Right lung (tissue), 2 donors: ENCODE measurements at regions not wholly inside any gene's neighbourhood (a gene's known extent, or its start where the extent isn't known, plus 50 kb on each side); places are given as distances from the start of the nearest gene placed in this dataset.

ENCODE experiments used
- DNase-seq, 2 donors: peaks; one replicate each; pipeline ENCODE4 v3.0.0-alpha.2; 2013

DNA sequence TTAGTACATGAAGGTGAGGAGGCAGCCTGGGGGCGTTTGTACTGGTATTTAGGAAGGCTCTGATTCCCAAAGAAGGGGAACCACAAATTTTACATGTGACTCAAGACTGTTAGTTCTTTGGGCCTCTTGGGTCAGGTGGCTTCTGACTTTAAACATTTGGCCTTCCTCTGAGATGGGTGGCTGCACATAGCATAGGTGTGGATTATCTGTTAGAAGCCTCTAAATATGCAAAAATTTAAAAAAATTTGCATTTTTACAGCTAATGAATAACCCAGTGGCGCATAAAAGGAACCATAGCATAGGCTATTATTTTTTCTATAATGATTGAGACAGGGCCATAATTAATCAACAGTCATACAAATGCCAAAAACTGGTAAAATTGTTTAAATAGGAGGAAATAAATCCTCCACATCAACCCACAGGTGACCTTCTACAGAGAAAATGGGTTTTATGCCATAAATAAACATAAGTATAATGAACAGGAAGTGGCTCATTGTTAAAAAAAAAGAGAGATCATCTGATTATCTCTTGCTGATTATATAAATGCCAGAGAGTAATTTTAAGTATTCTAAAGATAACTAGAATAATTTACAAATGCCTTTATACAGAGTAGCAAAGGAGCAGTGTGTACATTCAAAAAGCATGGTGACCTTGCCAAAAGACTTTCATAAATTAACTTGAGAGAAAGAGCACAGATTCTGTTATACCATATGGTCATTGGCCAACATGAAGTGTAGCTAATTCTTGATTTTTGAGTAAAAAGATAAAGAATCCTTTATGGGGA is 284.2 kb upstream of the ATP2B1 start:
- DNase-seq = no peak

GRCh38 chr12:89991807-89992590 is 283.4 kb upstream of the ATP2B1 start:
- DNase-seq = no peak

DNA sequence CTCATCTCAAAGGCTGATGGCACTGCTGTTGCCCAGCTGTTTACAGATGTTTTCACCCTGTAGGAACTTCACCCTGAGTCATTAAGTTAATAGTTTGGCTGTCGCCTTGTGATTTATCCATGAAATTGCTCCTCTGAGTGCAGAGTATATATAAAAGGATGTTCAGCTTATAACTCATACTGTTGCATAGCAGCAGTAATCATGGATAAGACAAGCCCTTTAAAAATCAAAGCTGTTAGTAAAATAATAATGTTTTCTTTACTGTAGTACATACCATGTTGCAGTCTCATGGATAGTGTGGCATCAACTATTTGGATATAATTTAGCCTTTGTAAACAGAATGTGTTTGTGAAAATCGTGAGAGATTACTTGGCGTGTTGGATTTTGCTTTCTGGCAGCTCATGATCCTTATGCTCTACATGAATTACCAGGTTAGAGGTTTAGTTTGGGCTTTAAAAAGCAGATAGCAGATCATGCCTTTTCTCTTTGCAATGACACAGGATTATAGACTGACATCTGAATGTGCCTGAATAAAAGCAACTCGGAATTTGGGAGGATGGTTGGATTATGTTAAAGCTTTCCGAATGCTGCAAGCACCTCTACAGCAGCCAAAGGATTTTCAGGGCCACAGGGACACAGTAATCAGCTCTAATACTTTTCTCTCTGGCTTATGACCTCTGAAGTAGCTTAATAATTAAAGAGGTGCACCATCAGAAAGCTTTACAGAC is 279.7 kb upstream of the ATP2B1 start:
- no peak for DNase-seq

DNA sequence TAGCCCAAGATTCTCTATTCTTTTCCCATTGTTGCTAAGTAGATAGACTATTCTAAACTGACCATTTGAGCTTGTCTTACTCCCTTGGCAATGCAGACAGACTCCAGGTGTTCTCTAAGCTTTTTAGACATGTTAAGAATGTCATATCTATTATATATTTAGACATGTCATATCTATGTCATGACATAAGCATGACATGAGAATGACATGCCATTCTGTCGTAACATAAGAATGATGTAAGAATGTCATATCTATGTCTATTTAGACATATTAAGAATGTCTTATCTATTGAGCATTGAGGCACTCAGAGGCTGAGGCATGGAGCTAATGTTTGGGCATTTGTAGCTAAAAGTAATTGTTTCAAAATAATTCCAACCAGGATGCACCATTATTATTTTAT is 277.3 kb upstream of the ATP2B1 start:
- DNase-seq = no peak

- DNase-seq = no peak
These were observed 276.2 kb upstream of the ATP2B1 start for GRCh38 chr12:89984846-89985245.

DNA sequence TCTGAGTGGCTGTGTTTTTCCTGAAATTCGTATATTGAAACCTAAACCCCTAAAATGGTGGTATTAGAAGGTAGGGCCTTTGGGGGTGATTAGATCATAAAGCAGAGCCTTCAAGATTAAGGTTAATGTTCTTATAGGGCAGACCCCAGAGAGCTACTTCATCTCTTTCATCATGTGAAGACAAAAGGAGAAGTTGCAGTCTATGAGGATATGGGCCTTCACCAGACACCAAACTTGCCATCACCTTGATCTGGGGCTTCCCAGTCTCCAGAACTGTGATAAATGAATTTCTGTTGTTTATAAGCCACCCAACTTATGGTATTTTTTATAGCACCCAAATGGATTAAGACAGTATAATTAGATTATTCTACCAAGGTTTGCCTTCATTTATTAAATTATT is 275.0 kb upstream of the ATP2B1 start:
- DNase-seq = no peak

DNA sequence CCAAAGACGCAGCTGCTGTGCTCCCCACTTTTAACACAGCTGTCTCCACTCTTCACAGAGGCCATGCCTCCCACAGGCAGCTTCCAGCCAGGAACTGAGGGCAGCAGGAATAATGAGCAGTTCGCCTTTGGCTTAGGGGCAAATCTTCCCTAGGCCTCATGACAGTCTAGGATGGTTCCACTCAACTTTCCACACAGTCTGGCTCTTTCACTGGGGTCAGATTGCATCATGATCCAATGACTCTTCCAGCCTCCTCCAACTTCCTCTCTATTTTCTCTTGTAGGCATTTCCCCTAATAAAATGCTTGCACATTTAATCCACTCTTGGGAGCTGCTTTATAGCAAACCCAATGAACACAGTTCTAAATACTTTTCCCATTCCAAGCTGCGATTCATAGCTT is 271.6 kb upstream of the ATP2B1 start:
- no peak for DNase-seq

DNA sequence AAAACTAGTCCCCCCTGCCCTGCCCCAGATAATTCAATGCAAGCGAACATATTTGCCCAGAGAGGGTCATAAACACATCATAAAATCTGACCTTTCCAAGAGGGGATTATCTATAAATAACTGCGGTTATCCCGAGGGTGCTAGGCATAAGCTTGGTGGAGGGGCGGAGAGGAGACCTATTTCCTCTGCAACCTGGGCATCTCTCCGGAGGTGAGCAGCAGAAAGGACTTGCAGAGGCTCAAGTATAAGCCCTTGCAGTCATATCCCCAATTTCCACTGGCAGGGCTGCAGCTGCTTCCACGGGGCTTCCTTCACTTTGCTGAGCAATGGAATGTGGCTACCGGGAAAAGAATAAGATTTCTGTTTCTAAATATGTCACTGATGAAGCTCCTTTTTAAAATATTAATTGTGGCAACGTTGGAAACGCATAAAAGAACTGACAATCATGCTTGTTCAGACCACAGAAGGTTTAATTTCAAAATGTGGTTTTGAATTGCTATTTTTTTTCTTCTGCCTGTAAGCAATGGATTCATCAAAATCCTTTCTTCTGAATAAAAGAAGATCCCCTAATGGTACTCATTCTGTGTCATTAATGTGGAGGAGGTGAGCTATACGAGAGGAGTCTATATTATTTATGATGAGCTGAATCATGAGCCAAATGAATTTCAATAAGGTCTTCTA is 268.9 kb upstream of the ATP2B1 start:
- no peak for DNase-seq

GRCh38 chr12:89976866-89977265 is 268.2 kb upstream of the ATP2B1 start:
- no peak for DNase-seq

DNA sequence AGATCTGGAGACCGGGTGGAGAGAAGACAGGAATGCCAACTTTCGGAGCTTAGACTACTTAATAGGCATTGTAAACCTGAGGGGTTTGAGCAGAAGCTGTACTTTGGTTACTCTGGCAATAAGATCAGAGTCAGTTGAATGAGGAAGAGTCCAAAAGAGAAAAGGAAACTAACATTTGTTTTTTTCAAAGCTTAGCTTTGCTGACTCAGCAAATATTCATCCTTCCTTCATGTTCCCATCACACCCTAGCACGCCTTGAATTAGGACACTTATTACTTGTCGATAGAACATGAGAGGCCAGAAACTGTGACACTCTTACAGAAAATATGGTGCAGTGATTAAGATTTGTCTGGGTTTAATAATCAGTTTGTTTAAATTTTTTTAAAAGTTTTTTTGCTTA is 266.9 kb upstream of the ATP2B1 start:
- DNase-seq = no peak

GRCh38 chr12:89971880-89972279 is 263.2 kb upstream of the ATP2B1 start:
- peak in 1 of 2 donors; percentile 53 for DNase-seq

DNA sequence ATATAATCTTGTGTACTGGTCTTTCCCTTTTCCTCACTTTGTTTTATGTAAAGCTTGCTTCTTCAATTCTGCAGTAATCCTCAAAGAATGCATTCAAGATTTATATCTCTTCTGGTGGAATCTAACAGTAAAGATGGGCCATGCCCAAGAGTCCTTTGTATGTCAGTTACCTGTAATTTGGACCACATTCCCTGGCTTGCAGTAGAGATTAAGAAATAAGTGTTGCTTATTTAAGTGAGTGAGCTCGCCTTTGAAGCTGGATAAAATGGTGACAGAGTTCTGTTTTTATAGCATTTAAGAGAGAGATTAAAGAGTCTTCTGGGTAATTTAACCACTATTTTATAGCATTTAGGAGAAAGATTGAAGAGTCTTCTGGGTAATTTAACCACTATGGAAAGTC is 262.1 kb upstream of the ATP2B1 start:
- DNase-seq = no peak

DNA sequence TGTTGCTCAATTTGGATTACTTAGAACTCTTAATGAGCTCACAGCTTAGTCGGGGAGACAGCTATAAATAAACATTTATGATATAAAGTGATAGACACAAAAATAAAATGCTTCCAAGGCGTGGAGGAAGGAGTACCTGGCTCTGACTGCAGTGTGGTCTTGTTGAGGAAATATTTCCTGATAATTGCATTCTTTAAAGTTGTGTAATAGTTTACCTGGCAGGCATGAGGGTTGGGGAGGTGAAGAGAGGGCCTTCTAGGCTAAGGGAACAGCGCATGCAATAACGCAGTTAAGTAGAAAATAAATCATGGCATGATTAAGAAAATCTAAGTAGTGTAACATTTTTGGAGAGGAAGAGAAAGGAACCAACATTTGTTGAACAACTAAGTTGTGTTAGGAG is 260.5 kb upstream of the ATP2B1 start:
- DNase-seq = no peak

DNA sequence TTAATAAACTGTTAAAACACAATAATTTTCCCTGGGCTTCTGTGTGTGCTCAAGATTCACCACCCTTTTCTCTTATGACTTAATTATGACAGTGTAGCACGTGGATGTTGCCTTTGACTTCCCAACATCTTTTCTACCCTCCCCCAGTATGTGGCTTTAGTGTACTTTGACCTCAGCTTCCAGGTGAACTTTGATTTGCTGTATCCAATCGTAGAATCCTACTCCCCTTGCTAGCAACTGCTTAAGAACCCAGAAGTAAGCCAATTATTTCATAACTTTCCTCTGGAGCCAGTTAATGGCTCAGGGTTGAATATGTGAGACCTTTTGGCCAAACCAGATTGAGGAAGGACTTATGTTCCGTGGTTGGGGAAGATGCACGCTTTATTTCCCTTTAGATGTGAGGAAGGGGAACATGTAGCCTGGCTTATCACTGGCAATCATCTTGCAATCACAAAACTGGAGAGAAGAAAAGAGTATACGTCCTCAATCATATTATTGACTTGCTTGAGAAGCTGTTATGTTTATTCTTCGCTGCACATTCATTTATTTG is 259.6 kb upstream of the ATP2B1 start:
- no peak for DNase-seq

DNA sequence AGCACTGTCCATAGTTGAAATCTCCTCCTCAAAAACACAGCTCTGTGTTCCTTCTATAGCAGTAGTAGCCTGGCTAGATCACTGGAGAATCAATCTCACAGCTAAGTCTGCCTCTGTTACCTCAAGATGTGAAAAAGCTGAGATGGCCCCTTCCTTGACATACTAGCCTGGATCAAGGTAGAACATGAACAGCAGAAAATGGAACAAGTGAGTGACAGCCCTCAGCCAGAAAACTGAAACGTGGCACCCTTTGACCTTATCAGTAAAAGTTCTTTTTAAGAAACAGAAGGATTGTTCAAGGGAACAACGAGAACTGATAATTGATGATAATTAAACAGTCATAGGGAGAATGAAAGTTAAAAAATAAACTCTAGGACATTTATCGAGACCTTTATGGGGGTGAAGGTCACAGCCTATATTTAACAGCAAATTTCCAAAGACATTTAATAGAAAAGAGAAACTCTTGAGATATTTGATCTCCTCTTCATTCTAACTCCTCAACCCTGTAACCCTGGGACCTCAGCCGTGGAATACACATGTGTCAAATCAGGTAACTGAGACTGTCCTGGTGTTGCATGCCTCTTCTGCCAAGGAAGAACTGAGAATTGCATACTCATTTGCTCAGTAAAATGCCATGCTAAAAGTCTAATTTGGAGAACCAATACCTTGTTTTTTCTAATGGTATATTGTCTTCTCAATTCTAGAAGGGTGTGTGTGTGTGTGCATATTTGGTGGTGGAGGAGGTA is 258.0 kb upstream of the ATP2B1 start:
- no peak for DNase-seq

- DNase-seq = no peak
These were observed 257.4 kb upstream of the ATP2B1 start for GRCh38 chr12:89965993-89966392.

DNA sequence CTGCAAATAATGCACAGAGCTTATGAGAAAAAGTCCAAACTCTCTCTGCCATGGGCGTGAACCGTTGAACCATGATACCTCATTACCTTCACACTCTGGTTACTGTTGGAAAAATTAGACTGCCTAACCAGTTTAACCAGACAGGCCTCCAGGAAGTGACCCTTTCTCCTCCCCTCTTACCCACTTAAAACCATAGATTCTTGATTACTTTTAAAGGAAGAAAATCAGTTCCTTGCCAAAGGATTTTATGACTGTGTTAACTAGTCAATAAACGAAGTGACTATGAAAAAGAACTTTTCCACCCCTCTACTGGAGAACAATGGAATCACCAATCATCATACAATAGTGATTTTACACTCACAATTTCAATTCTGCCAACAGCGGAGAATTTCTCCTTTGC is 254.0 kb upstream of the ATP2B1 start:
- no peak for DNase-seq

GRCh38 chr12:89960607-89961394 is 252.2 kb upstream of the ATP2B1 start:
- no peak for DNase-seq

GRCh38 chr12:89960011-89960507 is 251.4 kb upstream of the ATP2B1 start:
- no peak for DNase-seq

DNA sequence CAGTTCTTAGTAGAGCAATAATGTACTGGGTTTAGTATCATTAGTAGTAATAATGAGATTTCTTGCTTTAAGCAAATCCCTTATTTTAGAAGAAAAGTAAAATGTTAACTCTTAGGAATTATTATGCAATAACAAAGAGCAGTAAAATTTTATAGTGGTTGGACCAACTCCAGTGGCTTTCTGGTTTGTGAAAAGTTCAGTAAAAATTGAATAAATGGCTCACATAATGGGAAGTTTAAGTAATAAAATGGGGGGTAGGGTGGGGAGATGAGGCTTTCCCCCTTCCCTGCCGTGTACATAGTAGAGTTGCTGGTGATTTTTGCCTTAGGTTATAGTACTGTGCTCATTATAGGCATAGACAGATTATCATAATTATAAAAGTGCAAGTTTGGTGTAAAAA is 250.5 kb upstream of the ATP2B1 start:
- no peak for DNase-seq
